ENCODE measurements at regions not wholly inside any gene's neighbourhood (a gene's known extent, or its start where the extent isn't known, plus 50 kb on each side); places are given as distances from the start of the nearest gene placed in this dataset.
A peak's percentile ranks its signal among the peaks of the same experiment; 100 is the strongest.

DNA sequence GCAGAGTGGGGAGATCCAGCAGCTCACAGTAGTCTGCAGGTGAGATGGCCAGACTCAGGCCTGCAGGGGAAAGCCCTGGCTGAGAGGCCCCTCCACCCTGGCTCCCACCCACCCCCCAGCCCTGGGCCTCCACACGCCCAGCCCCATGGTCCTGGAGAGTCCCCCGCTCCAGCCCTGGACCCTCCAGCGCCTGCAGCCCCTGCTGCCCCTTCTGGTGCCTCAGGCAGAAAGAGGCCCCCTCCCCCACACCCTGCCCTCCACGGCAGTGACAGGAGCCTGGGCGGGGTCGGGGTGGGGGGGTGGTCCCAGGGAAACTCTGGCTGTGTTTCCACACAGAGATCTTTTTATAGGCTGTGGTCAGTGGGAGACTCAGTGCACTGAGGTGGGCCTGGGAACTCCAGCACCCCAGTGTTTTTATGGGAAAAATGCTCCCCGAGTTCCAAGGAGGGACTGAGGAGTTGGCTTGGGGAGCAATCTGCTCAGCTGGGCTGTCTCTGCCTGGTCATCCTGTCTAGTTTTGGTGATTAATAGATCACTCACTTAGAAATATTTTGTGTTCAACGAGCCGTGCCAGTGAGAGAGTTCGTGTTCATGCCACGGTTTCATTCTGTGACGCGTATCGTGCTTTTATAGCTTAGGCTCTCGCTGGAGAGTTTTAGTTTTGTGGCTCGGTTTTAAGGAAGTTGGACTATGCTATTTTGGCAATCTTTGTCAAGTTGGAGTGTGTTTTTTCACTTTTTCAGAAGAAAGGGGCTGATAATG is 53.1 kb upstream of the HGFAC start:
- ChIA-PET CTCF (interaction anchor here (0.7 to 1.5 kb wide), 9 partner anchors 9 to 92 kb away, joined by 3 to 4 read pairs (median 3); no protein-coding TSS in a partner anchor), POLR2A (no interaction called here)
- TF ChIP-seq, protein P1, sequence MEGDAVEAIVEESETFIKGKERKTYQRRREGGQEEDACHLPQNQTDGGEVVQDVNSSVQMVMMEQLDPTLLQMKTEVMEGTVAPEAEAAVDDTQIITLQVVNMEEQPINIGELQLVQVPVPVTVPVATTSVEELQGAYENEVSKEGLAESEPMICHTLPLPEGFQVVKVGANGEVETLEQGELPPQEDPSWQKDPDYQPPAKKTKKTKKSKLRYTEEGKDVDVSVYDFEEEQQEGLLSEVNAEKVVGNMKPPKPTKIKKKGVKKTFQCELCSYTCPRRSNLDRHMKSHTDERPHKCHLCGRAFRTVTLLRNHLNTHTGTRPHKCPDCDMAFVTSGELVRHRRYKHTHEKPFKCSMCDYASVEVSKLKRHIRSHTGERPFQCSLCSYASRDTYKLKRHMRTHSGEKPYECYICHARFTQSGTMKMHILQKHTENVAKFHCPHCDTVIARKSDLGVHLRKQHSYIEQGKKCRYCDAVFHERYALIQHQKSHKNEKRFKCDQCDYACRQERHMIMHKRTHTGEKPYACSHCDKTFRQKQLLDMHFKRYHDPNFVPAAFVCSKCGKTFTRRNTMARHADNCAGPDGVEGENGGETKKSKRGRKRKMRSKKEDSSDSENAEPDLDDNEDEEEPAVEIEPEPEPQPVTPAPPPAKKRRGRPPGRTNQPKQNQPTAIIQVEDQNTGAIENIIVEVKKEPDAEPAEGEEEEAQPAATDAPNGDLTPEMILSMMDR (IDR thresholded peaks at IDR 0.05; ENCODE audit: control extremely low read depth, extremely low read depth, low read depth, missing control alignments): no peak
- peak; percentile 79 for DNase-seq (ENCODE audit: extremely low spot score)

DNA sequence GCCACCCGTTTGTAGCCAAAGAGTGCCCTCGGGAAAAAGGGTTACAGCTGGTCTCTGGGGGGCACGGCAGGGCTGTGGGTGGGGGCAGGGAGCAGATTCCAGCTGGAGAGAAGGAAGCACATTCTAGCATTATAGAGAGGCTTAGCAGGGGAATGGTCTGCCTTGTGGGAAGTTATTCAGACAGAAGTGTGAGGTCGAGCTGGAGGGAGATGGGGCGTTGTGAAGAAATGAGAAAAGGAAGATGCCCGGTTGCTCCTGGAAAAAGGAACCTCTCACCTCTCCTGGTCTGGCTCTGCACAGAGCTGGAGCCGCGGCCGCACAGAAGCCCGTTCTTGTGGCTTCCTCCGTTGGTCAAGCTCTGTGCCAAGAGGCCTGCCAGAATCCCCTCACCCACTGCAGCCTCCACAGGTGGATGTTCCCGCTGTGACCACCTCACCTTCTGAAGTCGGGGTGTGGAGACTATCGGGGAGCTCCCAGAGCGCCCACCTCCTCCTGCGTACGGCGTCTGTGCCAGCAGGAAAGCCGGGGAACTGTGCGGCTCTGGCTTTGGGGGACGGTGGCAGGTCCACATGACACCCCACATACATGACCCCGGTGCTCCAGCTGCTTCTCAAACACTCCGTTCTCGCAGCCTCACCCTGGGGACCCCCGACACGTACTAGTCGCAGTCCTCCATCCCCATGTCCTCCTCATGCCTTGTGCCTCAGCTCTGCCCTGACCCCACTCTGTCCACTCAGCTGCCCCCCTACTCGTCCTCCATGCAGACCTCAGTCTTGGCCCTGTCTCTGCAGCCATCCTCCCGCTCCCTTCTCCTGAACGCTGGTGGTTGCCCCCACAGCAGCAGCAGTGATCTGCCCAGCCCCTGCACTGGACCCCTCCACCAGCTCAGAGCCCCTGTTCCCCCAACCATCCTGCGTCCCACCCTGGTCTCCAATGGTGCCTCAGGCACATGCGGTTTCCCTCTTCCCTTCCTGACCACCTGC is 52.2 kb upstream of the HGFAC start:
- DNase-seq (ENCODE audit: extremely low spot score): no peak
- ChIA-PET POLR2A (no interaction called here), CTCF (interaction anchor here (0.7 to 1.5 kb wide), 8 partner anchors 9 to 91 kb away, joined by 3 to 4 read pairs (median 3); no protein-coding TSS in a partner anchor)
- TF ChIP-seq, protein P1 (IDR thresholded peaks at IDR 0.05; ENCODE audit: control extremely low read depth, extremely low read depth, low read depth, missing control alignments): no peak

DNA sequence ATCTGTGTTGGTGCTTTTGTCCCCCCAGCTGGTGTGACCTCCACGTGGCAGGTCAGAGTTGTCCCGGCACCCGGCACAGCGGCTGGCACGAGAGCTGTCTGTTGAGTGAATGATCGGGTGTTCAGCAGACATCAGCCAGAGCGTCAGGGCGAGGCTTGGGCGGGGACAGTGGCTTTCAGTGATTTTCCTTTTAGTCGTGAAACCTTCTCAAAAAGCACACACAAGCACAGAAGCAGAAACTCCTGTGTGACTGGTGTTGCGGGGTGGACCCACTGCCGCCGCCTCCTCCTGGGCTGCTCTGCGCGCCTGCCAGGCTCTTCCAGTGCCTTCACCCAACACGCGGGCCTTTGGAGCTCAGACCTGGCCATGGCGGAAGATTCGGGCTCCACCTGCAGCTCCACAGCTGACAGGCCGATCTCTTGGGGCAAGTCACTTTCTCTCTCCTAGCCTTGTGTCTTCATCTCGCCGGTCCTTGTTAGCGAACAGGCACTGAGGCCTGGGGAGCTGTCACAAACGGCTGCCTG is 51.4 kb upstream of the HGFAC start:
- TF ChIP-seq, protein P1 (IDR thresholded peaks at IDR 0.05; ENCODE audit: control extremely low read depth, extremely low read depth, low read depth, missing control alignments): no peak
- CTCF ChIA-PET: interaction anchor here (0.9 kb wide), 1 partner anchor 17 kb away, joined by 3 read pairs; no protein-coding TSS in a partner anchor
- POLR2A ChIA-PET: no interaction called here
- DNase-seq (ENCODE audit: extremely low spot score): no peak

DNA sequence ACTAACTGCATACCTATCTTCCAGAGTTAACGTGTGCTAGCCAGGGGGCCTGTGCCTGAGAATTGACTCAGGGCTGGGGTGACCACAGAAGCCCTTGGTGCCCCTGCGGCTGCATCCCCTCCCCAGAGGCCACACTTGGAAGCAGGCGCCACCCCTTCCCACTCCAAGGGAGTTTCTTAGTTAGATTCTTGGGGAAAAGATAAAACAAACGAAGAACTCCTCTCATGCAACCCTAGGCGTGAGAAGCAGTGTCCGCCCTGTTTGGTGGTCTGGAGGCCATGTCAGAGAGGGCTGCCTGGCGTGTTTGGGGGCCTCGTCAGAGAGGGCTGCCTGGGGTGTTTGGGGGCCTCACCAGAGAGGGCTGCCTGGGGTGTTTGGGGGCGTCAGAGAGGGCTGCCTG is 50.3 kb upstream of the HGFAC start:
- TF ChIP-seq, protein P1 (IDR thresholded peaks at IDR 0.05; ENCODE audit: control extremely low read depth, extremely low read depth, low read depth, missing control alignments): no peak
- CTCF ChIA-PET: interaction anchor here (1.3 kb wide), 1 partner anchor 13 kb away, joined by 5 read pairs; no protein-coding TSS in a partner anchor
- POLR2A ChIA-PET: no interaction called here
- no peak for DNase-seq (ENCODE audit: extremely low spot score)

All from GM10248 (cell line).